ENCODE measurements at regions not wholly inside any gene's neighbourhood (a gene's known extent, or its start where the extent isn't known, plus 50 kb on each side); places are given as distances from the start of the nearest gene placed in this dataset.
"Not testable (repeated sequence)": the region's sequence is repeated elsewhere in the genome, so short reads cannot be mapped to it uniquely, and the experiment has no call there.

- no peaks in the 10 kb centered on the region for H3K36me3 ChIP-seq (ENCODE audit: control insufficient read depth, low read depth, low read length)
- H3K9ac ChIP-seq (ENCODE audit: low read length): no peak overlapping the region
- no peaks in the 10 kb centered on the region for H3K27me3 ChIP-seq (ENCODE audit: control insufficient read depth, insufficient read depth, low read length)
These were observed 245.7 kb downstream of the ADCYAP1 start for GRCh38 chr18:1150344-1150743.

GRCh38 chr18:1152958-1153357, 248.3 kb downstream of the ADCYAP1 start:
- H3K27ac ChIP-seq (ENCODE audit: low read length); H3K4me3 ChIP-seq (ENCODE audit: low read length); H3K4me1 ChIP-seq (ENCODE audit: control insufficient read depth, low read depth, low read length); H3K27me3 ChIP-seq (ENCODE audit: control insufficient read depth, insufficient read depth, low read length); H3K9me3 ChIP-seq (ENCODE audit: control insufficient read depth, low read depth, low read length); H3K36me3 ChIP-seq (ENCODE audit: control insufficient read depth, low read depth, low read length); H3K9ac ChIP-seq (ENCODE audit: low read length): not testable (repeated sequence)

More at GRCh38 chr18:1150344-1150743, 245.7 kb downstream of the ADCYAP1 start:
- H3K27ac ChIP-seq (ENCODE audit: low read length): no peak overlapping the region
- peaks cover 3% of the 10 kb centered on the region for H3K4me1 ChIP-seq (ENCODE audit: control insufficient read depth, low read depth, low read length)
- H3K9me3 ChIP-seq (ENCODE audit: control insufficient read depth, low read depth, low read length): peaks cover 3% of the 10 kb centered on the region
- H3K4me3 ChIP-seq (ENCODE audit: low read length): no peak overlapping the region

- Histone ChIP-seq H3K36me3 (ENCODE audit: control insufficient read depth, low read depth, low read length) (no peaks in the 10 kb centered on the region), H3K4me1 (ENCODE audit: control insufficient read depth, low read depth, low read length) (no peaks in the 10 kb centered on the region), H3K4me3 (ENCODE audit: low read length) (no peak overlapping the region), H3K27me3 (ENCODE audit: control insufficient read depth, insufficient read depth, low read length) (no peaks in the 10 kb centered on the region), H3K9ac (ENCODE audit: low read length) (no peak overlapping the region), H3K27ac (ENCODE audit: low read length) (no peak overlapping the region), H3K9me3 (ENCODE audit: control insufficient read depth, low read depth, low read length) (peaks cover 21% of the 10 kb centered on the region)
These were observed 268.9 kb downstream of the ADCYAP1 start for GRCh38 chr18:1173593-1173992.

- Histone ChIP-seq H3K36me3 (ENCODE audit: control insufficient read depth, low read depth, low read length) (no peaks in the 10 kb centered on the region), H3K27ac (ENCODE audit: low read length) (no peak overlapping the region), H3K4me1 (ENCODE audit: control insufficient read depth, low read depth, low read length) (no peaks in the 10 kb centered on the region), H3K27me3 (ENCODE audit: control insufficient read depth, insufficient read depth, low read length) (no peaks in the 10 kb centered on the region), H3K9ac (ENCODE audit: low read length) (no peak overlapping the region), H3K9me3 (ENCODE audit: control insufficient read depth, low read depth, low read length) (peaks cover 30% of the 10 kb centered on the region), H3K4me3 (ENCODE audit: low read length) (no peak overlapping the region)
These were observed 272.6 kb downstream of the ADCYAP1 start for GRCh38 chr18:1177232-1177631.

GRCh38 chr18:1191341-1191740, 286.7 kb downstream of the ADCYAP1 start:
- no peak overlapping the region for H3K9ac ChIP-seq (ENCODE audit: low read length)
- no peaks in the 10 kb centered on the region for H3K4me1 ChIP-seq (ENCODE audit: control insufficient read depth, low read depth, low read length)
- no peaks in the 10 kb centered on the region for H3K9me3 ChIP-seq (ENCODE audit: control insufficient read depth, low read depth, low read length)
- no peak overlapping the region for H3K27ac ChIP-seq (ENCODE audit: low read length)
- H3K36me3 ChIP-seq (ENCODE audit: control insufficient read depth, low read depth, low read length): no peaks in the 10 kb centered on the region
- no peaks in the 10 kb centered on the region for H3K27me3 ChIP-seq (ENCODE audit: control insufficient read depth, insufficient read depth, low read length)
- H3K4me3 ChIP-seq (ENCODE audit: low read length): no peak overlapping the region

- H3K9ac ChIP-seq (ENCODE audit: low read length): no peak overlapping the region
- no peak overlapping the region for H3K27ac ChIP-seq (ENCODE audit: low read length)
- H3K9me3 ChIP-seq (ENCODE audit: control insufficient read depth, low read depth, low read length): peaks cover 3% of the 10 kb centered on the region
- H3K36me3 ChIP-seq (ENCODE audit: control insufficient read depth, low read depth, low read length): no peaks in the 10 kb centered on the region
- H3K27me3 ChIP-seq (ENCODE audit: control insufficient read depth, insufficient read depth, low read length): no peaks in the 10 kb centered on the region
- peaks cover 6% of the 10 kb centered on the region for H3K4me1 ChIP-seq (ENCODE audit: control insufficient read depth, low read depth, low read length)
- H3K4me3 ChIP-seq (ENCODE audit: low read length): no peak overlapping the region
These were observed 308.5 kb downstream of the ADCYAP1 start for GRCh38 chr18:1213126-1213525.

GRCh38 chr18:1222880-1223279, 318.2 kb downstream of the ADCYAP1 start:
- H3K36me3 ChIP-seq (ENCODE audit: control insufficient read depth, low read depth, low read length): no peaks in the 10 kb centered on the region
- no peaks in the 10 kb centered on the region for H3K27me3 ChIP-seq (ENCODE audit: control insufficient read depth, insufficient read depth, low read length)
- no peak overlapping the region for H3K4me3 ChIP-seq (ENCODE audit: low read length)
- H3K27ac ChIP-seq (ENCODE audit: low read length): no peak overlapping the region
- H3K9ac ChIP-seq (ENCODE audit: low read length): no peak overlapping the region
- H3K9me3 ChIP-seq (ENCODE audit: control insufficient read depth, low read depth, low read length): no peaks in the 10 kb centered on the region
- no peaks in the 10 kb centered on the region for H3K4me1 ChIP-seq (ENCODE audit: control insufficient read depth, low read depth, low read length)

GRCh38 chr18:1227025-1227424, 322.4 kb downstream of the ADCYAP1 start:
- H3K36me3 ChIP-seq (ENCODE audit: control insufficient read depth, low read depth, low read length): no peaks in the 10 kb centered on the region
- no peak overlapping the region for H3K27ac ChIP-seq (ENCODE audit: low read length)
- no peak overlapping the region for H3K4me3 ChIP-seq (ENCODE audit: low read length)
- H3K9ac ChIP-seq (ENCODE audit: low read length): no peak overlapping the region
- no peaks in the 10 kb centered on the region for H3K27me3 ChIP-seq (ENCODE audit: control insufficient read depth, insufficient read depth, low read length)
- no peaks in the 10 kb centered on the region for H3K4me1 ChIP-seq (ENCODE audit: control insufficient read depth, low read depth, low read length)
- H3K9me3 ChIP-seq (ENCODE audit: control insufficient read depth, low read depth, low read length): peaks cover 4% of the 10 kb centered on the region

GRCh38 chr18:1229634-1230033, 325.0 kb downstream of the ADCYAP1 start:
- no peaks in the 10 kb centered on the region for H3K36me3 ChIP-seq (ENCODE audit: control insufficient read depth, low read depth, low read length)
- H3K9me3 ChIP-seq (ENCODE audit: control insufficient read depth, low read depth, low read length): peaks cover 4% of the 10 kb centered on the region
- H3K4me1 ChIP-seq (ENCODE audit: control insufficient read depth, low read depth, low read length): no peaks in the 10 kb centered on the region
- H3K9ac ChIP-seq (ENCODE audit: low read length): no peak overlapping the region
- no peak overlapping the region for H3K27ac ChIP-seq (ENCODE audit: low read length)
- H3K27me3 ChIP-seq (ENCODE audit: control insufficient read depth, insufficient read depth, low read length): no peaks in the 10 kb centered on the region
- H3K4me3 ChIP-seq (ENCODE audit: low read length): no peak overlapping the region

GRCh38 chr18:1232867-1233266, 328.2 kb downstream of the ADCYAP1 start:
- Histone ChIP-seq H3K9me3 (ENCODE audit: control insufficient read depth, low read depth, low read length) (peaks cover 11% of the 10 kb centered on the region), H3K36me3 (ENCODE audit: control insufficient read depth, low read depth, low read length) (no peaks in the 10 kb centered on the region), H3K27me3 (ENCODE audit: control insufficient read depth, insufficient read depth, low read length) (no peaks in the 10 kb centered on the region), H3K4me1 (ENCODE audit: control insufficient read depth, low read depth, low read length) (no peaks in the 10 kb centered on the region), H3K27ac (ENCODE audit: low read length) (no peak overlapping the region), H3K4me3 (ENCODE audit: low read length) (no peak overlapping the region), H3K9ac (ENCODE audit: low read length) (no peak overlapping the region)

GRCh38 chr18:1240701-1241100, 336.0 kb downstream of the ADCYAP1 start:
- no peak overlapping the region for H3K9ac ChIP-seq (ENCODE audit: low read length)
- no peaks in the 10 kb centered on the region for H3K36me3 ChIP-seq (ENCODE audit: control insufficient read depth, low read depth, low read length)
- no peaks in the 10 kb centered on the region for H3K9me3 ChIP-seq (ENCODE audit: control insufficient read depth, low read depth, low read length)
- no peak overlapping the region for H3K4me3 ChIP-seq (ENCODE audit: low read length)
- H3K27ac ChIP-seq (ENCODE audit: low read length): no peak overlapping the region
- H3K27me3 ChIP-seq (ENCODE audit: control insufficient read depth, insufficient read depth, low read length): no peaks in the 10 kb centered on the region
- H3K4me1 ChIP-seq (ENCODE audit: control insufficient read depth, low read depth, low read length): no peaks in the 10 kb centered on the region

- Histone ChIP-seq H3K4me3 (ENCODE audit: low read length) (no peak overlapping the region), H3K27ac (ENCODE audit: low read length) (no peak overlapping the region), H3K27me3 (ENCODE audit: control insufficient read depth, insufficient read depth, low read length) (no peaks in the 10 kb centered on the region), H3K36me3 (ENCODE audit: control insufficient read depth, low read depth, low read length) (no peaks in the 10 kb centered on the region), H3K9me3 (ENCODE audit: control insufficient read depth, low read depth, low read length) (no peaks in the 10 kb centered on the region), H3K9ac (ENCODE audit: low read length) (no peak overlapping the region), H3K4me1 (ENCODE audit: control insufficient read depth, low read depth, low read length) (no peaks in the 10 kb centered on the region)
These were observed 339.9 kb downstream of the ADCYAP1 start for GRCh38 chr18:1244397-1245122.
